Inferior parietal cortex (tissue), 1 donor: ENCODE measurements at regions not wholly inside any gene's neighbourhood (a gene's known extent, or its start where the extent isn't known, plus 50 kb on each side); places are given as distances from the start of the nearest gene placed in this dataset.
"Not testable (repeated sequence)": the region's sequence is repeated elsewhere in the genome, so short reads cannot be mapped to it uniquely, and the experiment has no call there.

ENCODE experiments used
- DNase-seq: peaks from one replicate; pipeline ENCODE4 v3.0.0-alpha.2; 2016; ENCODE audit errors: extremely low spot score

DNA sequence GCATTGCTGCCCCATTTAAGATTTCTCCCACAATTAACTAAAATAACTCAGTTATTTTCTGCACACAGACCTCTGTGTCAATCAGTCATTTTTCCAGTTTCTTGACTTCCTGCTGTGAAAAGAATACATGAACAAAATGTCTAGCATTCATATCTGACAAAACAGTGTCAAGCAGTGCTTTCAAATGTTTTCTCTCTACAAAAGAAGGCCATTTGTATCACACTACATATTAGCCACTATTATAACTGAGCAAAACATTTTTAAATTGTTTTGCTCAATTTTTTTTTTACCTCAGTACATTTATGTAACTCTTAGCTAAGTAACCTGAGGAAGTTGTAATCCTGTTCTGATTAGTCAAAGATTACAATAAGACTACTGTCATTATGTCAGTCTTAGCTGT is 1498.5 kb upstream of the PRMT6 start:
- no peak for DNase-seq

DNA sequence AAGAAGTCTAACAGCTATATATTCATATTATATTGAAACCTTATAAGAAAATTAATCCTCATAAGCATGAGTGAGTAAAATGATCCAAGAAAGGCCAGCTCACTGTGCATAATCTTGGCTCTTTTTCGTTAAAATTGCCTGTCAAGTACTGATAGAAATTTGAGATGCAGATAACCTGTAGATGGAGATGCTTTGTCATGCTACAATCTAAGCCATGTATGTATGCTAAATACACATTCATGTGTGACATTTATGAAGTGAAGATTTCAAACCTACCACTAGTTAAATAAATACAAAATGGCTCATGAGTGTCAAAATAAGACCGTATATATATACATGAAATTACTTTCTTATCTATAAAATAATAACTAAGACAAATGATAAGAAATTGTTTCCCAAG is 1491.5 kb upstream of the PRMT6 start:
- no peak for DNase-seq

DNA sequence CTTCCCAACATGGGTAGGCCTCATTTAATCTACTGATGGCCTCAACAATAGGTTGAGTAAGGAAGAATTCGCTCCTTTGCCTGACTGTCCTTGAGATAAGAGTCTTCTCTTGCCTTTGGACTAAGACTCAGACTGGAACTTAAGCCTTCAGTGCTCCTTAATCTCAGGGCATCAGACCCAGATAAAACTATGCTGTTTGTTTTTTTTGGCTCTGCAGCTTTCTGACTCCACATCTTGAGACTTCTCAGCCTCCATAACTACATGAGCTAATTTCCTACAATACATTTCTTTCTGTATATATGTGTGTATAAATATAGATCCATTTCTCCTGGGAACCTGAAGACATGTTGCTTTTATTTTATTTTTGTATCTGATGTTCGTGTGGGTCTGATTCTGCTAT is 1470.7 kb upstream of the PRMT6 start:
- no peak for DNase-seq

DNA sequence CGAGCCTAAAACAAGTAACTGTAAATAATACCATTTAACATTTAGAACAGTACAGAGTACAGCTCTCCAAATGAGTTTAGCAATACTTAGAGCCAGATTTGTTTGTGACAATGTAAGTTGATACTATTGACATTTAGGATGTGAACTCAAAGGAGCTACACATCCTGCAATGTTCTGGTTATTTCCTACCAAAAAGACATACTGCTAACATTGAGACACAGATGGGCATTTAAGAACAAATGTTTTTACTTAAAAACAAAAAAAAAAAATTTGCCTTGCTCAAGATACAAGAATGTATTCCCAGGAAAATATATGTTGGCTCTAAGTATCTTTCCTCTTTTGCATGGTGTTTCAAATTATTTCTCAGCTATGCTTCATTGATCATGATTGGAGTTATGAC is 1464.8 kb upstream of the PRMT6 start:
- DNase-seq: no peak

DNA sequence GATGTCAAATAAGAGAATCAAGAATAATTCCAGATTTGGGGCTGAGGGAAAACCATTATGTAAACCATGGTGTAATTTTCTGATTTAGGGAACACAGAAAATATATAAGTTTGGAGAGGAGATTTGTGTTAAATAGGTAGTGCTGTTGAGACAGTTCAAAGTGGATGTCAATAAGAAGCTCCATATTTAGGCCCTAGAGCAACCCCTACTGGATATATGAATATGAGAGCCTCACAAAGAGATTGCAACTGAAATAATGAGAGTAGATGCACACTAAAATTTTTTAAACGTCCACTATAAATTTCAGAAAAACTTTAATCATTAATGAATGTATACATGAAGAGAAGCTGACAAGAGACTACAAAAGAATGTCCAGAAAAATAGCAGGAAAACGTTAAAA is 1447.8 kb upstream of the PRMT6 start:
- no peak for DNase-seq

DNA sequence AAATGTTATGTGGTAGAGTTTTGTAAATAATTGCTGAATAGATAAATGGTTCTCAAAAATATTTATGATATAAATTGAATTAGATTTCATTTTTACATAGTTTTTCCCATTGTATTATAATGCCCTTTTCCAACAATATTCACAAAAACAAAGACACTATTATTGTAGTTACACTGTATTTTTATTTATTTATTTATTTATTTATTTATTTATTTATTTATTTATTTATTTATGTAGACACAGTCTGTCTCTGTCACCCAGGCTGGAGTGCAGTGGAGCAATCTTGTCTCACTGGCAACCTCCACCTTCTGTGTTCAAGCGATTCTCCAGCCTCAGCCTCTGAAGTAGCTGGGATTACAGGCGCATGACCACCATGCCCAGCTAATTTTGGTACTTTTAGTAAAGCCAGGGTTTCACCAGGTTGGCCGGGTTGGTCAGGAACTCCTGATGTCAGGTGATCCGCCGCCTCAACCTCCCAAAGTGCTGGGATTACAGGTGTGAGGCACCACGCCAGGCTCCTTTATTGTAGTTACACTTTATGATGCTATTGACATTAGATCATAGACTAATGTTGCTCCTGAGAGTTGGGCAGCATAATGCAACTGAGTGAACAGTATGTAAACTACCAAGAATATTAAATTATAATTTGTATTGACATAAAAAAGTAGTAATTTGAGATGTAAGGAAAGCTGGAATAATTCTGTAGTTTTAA is 1430.0 kb upstream of the PRMT6 start:
- DNase-seq: no peak

DNA sequence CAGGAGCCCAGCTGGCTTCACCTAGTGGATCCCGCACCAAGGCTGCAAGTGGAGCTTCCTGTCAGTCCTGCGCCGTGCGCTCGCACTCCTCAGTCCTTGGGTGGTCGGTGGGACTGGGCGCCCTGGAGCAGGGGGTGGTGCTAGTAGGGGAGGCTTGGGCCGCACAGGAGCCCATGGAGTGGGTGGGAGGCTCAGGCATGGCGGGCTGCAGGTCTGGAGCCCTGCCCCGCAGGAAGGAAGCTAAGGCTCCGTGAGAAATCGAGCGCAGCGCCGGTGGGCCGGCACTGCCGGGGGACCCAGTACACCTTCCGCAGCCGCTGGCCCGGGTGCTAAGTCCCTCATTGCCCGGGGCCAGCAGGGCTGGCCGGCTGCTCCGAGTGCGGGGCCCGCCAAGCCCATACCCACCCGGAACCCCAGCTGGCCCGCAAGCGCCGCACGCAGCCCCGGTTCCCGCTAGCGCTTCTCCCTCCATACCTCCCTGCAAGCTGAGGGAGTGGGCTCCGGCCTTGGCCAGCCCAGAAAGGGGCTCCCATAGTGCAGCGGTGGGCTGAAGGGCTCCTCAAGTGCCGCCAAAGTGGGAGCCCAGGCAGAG is 1425.2 kb upstream of the PRMT6 start:
- not testable (repeated sequence) for DNase-seq

DNA sequence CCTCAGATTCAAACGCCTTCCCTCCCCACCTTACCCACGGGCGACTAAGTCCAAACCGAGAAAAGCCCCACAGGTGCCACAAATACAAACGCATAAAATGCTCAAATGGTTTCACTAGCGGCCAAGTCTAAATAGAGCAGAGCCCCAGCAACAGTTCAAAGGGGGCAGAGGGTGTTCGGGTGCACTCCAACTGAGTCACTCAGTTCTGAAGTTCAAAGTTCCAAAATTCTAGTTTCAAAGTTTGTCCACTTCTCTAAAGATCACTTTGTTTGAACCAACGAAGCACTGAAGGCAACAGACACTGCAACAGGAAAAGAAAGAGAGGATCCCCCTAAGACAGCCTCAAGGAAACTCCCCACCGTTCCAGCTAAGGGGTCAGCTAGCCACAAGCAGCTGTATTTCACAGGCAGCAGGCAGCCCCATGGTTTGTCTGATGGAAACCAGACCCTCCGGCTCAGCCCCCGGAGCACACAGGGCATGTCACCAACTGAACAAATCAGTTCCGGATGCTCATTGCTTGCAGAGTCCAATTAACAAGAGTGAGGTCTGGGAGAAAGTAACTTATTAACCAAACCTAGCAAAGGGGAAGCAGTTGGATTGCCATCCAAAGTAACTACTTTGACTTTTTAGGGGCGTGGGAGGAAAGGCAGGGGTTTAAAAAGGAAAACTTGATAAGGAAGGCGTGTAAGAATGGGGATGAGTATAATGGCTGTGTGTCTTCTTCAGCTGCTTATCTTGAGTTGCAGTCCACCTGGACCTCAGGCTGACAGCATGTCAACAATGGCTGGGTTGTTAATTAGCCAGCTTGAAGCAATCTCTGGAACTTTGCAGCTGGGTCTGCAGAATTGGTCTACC is 1423.9 kb upstream of the PRMT6 start:
- DNase-seq: no peak

DNA sequence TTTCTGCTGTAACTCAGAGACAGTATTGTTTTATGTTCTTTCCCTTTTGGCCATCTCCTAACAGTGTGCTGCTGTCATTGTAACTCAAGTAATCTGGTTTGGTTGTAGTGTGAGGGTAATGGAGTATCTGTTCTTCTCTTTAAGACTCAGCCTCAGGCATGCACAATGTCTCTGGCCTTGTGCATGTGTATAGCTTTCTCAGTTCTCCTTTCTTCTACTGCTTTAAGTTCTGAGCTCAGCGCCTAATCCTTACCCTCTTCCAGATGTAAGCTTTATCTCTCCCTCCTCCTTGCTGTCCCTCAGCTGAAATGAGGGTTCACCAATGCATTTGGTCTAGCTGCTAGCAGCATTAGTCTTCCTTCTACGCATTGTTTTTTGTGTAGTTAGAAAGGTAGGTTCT is 1420.4 kb upstream of the PRMT6 start:
- DNase-seq: no peak

DNA sequence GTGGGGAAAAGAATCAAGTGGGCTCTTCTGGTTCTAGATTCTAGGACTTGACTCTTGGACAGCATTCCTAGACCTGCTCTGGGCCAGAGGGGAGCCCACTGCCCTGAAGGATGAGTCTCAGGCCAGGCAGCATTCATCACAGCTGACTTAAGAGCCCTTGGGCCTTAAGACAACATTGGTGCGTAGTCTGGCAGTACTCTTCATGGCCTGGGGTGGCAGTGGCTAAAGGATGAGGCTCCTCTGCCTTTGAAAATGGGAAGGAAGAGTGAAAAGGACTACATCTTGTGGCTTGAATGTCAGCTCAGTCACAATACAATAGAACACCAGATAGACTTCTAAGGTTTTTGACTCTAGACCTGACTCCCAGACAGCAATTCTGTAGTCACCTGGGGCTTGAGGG is 1415.1 kb upstream of the PRMT6 start:
- no peak for DNase-seq

DNA sequence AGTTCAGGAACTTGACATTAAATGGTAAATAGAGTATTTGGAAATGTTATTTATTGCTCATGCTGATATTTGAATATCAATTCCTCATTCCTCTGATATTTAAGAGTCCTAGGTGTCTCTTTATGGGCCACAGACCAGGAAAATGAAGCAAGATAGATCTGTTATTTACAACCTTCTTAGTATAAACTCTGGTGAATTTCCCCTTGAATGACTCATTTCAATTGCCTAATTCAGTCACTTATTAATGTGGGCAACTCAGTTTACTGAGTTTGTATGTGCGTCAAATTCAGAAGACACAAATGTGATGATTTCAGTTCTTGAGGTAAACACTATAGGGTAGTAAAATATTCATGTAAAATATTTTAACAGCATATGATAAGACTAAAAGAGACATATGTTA is 1404.4 kb upstream of the PRMT6 start:
- DNase-seq: no peak

DNA sequence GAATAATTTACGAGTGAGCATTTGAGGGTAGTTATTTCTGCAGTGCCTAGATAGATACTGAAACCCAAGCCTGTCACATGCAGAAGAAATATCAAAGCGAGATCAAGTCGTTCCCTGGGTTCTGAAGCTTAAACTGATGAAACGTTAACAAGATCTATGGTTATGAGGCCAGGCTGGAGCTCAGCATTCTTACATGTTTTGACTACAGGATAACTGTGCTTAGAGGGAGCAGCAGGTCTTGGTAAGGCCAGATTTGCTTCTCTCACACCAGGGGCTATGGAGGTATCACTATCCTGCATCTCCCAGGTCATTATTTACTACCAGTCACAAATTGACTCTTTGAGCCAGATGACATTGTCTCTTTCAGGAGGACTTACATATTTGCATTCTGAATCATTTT is 1401.4 kb upstream of the PRMT6 start:
- DNase-seq: no peak

DNA sequence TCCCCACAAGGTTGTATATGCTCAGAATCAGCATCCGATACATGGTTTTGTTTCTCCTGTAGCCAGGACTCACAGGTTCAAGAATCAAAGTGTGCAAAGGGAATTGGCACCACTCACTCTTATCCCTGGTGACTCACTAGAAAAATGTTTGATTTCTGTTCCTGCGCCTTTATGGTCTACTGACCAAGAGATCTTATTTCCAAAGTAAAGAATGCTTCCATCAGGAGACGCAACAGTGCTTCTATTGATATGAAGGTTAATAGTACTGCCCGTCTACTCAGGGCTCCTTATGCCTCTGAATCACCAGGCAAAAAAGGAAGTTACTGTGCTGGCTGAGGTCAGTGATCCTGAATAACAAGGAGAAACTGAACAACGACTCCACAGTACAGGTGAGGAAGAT is 1392.0 kb upstream of the PRMT6 start:
- DNase-seq: no peak

DNA sequence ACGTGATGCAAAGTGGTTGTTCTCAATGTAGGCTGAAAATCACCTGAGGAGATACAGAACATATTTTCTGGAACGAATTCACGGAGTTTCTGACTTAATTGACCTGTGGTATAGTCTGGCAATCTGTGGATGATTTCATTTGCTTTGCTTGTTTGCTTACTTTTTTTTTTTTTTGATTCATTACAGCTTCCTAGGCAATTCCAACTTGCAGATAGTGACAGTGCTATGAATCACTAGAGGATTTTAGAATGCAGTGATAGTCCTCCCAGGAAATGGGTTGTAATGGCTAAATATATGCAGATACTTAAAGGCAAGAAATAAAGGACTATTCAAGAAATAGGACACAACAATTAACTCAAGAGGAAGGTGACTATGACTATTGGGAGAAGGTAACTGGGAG is 1378.1 kb upstream of the PRMT6 start:
- DNase-seq: no peak

DNA sequence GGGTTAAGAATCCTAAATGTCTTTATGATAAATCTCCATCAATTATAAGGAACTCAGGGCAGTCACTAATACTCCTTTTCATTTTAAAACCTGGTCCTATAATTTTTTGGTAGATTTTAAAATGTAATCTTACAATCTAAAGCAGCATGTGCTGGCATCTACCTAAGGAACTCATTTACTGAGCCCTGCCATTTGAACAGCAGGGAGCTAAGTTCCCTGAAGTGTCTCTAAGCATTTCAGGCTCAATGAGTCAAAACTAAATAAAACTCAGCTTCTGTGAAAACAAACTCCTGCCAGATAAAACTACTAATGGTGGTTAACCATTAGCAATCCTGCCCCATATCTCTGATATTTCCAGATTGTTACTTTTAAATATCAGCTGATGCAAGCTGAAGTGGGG is 1371.8 kb upstream of the PRMT6 start:
- no peak for DNase-seq

DNA sequence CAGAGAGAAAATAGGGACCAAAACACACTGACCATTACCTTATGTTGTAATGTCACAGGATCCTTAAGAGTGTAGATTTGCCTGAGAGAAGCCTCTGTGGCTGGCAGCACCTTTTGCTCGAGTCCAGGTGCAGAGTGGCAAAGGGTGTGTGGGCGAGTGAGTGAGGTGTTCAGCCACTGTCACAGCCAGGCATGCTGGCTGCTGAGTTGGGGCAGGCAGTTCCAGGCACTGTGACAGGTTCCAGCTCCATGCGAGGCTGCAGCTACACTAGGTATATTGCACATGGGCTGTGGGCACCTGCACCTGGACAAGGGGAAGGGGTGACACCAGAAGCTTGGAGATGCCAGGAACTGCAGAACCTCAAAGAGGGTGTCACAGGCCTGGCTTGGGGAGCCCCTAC is 1370.4 kb upstream of the PRMT6 start:
- no peak for DNase-seq

DNA sequence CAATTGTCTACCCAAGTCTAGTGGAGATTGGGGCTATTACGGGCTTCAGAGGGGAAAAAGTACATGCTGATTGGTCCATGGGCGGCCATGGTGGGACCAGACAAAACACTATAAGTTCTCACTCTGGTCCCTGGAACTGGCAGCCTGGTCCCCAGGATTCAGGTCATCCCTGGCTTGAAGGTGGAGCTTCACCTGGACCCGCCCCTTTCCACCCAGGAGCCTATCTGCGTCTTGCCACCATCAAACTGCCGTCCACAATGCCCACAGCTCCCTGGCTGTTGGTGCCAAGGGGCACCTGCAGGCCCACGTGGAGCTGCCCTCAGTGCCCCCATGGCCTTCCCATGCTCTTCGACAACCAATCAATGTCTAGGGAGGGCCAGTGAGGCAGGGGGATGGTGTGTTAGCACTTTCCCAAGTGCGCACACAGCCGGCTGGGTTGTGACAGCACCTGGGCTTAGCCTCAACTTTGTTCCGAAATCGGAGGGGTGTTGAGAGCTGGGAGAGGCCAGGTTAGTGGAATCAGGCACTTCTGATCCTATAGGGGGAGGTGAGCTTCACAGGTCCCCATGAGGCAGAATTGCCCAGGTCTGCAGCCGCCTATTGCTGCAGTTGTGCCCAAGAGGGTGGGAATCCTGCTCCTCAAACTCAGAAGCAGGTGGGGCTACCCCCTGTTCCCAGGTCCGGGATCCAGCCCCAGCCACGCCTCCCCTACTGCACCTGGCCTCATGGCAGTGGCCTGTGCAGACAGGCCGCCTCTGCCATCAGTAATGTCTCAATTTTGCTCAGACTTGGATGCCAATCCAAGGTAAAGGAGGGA is 1369.4 kb upstream of the PRMT6 start:
- DNase-seq: no peak

DNA sequence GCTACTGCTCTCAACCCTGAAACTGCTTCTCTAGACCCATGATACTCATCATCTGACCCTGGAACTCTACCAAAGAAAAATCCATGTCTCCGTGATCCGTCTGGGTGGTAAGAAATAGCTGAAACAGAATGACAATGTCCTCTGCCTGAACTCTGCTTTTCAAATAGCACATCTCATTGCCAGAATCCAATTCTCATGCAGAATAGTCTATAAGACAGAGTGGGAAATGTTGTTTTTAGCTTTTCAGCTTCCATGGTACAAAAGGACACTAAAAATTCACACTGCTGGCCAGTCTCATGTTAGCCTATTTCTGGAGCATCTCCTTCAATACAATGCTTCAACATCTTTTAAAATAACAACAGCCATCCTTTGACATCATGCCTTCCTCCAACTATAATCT is 1355.8 kb upstream of the PRMT6 start:
- DNase-seq: peak; percentile 27

DNA sequence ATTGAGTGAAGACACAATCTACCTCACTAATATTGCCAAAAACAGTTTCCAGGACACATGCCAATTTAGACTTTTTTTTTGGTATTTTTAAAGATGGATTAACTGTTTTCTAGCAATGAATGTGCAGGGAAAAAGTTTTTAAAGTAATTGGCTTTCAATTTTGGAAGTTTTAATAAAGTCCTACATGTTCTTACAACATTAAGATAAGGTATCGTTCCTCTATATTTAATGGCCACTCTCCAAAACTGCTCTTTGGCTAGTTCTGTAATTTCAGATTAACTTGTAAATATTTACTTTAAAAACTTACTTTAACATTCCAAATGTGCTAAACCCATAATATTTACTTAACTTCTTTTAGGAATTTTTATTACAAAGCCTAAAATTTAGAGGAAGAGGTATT is 1332.2 kb upstream of the PRMT6 start:
- DNase-seq: no peak

DNA sequence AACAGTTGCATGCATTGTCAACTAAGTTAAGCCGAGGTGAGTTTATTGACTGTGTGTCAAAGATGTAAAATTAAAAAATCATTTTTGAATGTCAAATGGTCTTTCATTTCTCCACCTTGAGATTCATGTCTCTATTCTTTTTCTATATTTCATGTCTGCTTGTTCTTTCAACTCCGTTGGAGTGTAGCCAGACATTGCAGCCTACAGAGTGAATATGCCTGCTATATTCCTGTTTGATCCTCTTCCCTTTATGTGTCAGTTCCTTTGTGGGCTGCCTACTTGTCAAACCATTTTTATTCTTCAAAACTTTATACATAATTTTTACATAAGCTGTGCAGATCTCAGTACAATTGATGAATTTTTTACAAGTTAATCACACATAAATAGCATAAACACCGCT is 1325.8 kb upstream of the PRMT6 start:
- peak; percentile 3 for DNase-seq

DNA sequence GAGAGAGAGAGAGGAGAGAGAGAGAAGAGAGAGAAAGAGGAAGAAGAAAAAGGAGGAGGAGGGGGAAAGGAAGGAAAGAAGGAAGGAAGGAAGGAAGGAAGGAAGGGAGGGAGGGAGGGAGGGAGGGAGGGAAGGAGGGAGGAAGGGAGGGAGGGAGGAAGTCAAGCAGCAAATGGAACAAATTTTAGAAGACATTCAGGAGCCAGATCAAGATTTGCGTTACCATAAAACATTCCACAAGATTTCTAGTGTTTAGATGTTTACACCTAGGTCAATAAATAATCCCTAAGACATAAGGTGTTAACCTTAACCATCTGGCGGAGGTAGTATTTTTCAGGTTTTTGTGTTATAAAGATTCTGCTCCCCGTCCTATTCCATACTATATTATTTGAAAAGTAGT is 1320.1 kb upstream of the PRMT6 start:
- no peak for DNase-seq

DNA sequence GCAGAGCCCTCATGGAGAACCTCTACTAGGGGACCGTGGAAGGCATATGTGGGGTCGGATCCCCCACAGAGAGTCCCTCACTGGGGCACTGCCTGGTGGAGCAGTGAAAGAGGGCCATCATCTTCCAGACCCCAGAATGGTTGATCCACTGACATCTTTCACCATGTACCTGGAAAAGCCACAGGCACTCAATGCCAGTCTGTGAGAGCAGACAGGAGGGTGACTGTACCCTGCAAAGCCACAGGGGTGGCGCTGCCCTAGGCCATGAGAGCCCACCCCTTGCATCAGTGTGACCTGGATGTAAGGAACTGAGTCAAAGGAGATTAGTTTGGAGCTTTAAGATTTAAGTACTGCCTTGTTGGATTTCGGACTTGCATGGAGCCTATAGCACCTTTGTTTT is 1276.7 kb upstream of the PRMT6 start:
- DNase-seq: no peak
